ENCODE measurements at regions not wholly inside any gene's neighbourhood (a gene's known extent, or its start where the extent isn't known, plus 50 kb on each side); places are given as distances from the start of the nearest gene placed in this dataset.

DNA sequence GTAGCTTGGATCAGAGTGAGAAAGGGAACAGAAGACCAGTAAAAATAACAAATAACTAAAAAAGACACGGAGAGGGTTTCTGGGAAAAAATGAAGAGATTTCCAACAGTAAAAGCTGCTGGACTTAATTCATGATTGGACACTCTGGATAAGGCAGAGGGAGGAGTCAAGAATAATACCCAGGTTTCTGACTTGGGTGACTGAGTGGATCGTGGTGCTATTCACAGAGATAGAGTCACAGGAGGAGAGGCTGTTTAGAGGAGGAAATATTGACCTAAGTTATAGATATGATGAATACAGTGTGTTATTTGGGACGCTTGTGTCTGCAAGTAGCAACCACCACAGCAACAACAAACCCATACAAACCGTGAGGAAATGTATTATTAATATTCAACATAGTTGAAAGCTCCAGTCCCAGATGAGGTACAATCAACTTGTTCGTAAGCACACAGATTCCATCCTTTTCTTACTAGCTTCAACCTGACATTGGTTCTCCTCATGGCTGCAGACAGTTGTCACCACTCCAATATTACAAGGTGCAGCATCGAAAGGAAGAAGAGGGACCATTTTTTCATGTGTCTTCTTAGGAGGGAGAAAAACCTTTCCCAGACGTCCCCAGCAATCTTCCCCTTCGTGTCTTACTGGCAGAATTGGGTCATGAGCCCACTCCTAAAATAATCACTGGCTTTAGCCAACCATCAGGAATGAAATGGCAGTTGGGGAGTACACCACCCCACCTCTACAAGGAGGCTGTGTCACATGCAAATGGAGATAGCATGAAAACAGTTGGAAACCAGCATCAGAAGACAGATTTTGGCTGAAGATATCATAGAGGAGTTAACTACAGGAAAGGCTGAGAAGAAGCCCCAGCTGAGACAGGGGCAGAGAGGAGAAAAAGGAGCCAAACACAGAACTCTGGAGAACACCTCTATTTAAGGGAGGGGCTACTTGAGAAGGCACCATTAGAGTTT, 387.8 kb downstream of the SHQ1 start:
- DNase-seq (ENCODE audit: low read depth in 3 of 3): no peak

DNA sequence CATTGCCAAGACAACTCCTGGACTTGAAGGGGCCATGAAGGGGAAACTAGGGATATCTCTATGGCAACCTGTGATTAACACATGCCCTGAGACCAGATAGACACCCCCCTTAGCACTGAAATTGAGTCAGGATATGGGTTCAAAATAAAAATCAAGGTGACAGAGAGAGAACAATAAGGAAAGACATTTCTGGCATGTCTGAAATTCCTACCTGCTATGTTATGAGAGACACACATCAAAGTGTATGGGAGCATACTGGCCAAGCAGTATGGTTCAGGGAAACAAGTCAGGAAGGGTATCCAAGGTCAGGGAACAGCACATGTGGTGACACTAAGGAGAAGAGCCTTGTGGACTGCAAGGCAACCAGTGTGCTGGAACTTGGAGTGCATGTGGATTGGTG, 388.7 kb downstream of the SHQ1 start:
- no peak for DNase-seq (ENCODE audit: low read depth in 3 of 3)

DNA sequence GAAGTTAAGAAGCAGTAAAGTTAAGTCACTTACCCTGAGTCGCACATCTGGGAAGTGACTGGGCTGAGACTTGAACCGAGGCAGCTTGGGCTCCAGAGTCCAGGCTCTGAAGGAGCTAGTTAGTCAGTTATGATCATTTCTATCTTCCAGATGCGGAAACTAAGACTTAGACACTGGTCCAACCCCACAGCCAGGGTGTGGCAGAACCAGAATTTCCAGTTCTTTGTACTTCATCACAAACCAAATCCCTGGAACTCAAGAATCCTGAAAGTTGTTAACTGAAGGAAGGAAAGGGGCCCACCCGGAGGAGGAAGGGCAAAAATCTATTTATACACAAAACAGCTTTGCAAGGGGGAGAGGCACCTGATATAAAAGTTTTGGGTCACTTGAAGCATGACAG, 389.9 kb downstream of the SHQ1 start:
- no peak for DNase-seq (ENCODE audit: low read depth in 3 of 3)

DNA sequence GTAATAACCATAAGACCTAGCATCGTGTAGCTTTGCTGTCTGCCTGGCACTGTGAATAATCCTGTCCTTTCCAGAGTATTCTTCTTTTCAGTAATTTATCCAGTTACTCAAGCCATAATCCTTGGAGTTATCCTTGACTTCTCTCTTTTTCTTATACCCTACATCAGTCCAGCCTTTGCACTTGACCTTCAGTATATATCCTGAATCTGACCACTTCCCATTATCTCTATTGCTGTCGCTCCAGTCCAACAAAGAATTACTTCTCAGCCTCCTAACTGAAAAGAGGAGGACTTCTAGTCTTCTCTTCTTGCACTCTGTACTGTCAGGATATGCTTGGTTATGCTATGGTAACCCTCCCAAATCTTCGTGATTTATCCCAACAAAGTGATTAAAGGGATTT, 393.8 kb downstream of the SHQ1 start:
- DNase-seq (ENCODE audit: low read depth in 3 of 3): no peak

DNA sequence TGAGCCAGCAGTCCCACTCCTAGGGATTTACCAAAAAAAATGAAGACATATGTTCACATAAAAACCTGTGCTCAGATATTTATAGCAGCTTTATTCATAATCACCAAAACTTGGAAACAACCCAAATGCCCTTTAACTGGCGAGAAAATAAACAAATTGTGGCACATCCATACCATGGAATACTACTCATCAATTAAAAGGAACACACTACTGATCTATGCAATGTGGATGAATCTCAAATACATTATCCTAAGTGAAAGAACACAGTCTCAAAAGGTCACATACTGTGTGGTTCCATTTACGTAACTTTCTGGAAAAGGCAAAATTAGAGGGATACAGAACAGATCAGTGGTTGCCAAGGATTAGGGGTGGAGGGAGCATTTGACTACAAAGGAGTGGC, 394.5 kb downstream of the SHQ1 start:
- DNase-seq (ENCODE audit: low read depth in 3 of 3): no peak

- DNase-seq (ENCODE audit: low read depth in 3 of 3): no peak
Measured at GRCh38 chr3:72452745-72453144, 395.5 kb downstream of the SHQ1 start.

- DNase-seq (ENCODE audit: low read depth in 3 of 3): no peak
Measured at GRCh38 chr3:72451841-72452240, 396.4 kb downstream of the SHQ1 start.

GRCh38 chr3:72449551-72449950, 398.7 kb downstream of the SHQ1 start:
- no peak for DNase-seq (ENCODE audit: low read depth in 3 of 3)

GRCh38 chr3:72448858-72449257, 399.4 kb downstream of the SHQ1 start:
- no peak for DNase-seq (ENCODE audit: low read depth in 3 of 3)

DNA sequence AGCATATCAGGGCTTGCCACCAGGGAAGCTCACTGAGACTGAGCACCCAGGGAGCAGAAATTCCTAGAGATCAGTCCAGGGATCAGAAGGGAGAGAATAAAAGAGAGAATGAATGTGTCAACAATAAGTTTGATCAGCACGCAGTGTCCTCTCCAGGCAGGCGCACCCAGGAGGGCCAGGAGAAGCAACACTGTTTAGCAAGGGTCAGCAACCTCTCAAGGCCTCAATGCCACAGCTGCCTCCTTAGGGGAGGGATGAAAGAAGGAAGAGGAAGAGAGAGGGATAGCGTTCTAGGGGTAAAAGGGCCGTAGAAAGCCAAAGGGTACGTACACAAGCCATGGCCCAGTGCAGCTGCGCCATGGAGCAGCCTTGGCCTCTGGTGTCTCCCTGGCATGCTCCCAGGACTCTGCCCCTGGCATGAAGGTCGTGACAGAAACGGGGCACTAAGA, 399.8 kb downstream of the SHQ1 start:
- no peak for DNase-seq (ENCODE audit: low read depth in 3 of 3)

DNA sequence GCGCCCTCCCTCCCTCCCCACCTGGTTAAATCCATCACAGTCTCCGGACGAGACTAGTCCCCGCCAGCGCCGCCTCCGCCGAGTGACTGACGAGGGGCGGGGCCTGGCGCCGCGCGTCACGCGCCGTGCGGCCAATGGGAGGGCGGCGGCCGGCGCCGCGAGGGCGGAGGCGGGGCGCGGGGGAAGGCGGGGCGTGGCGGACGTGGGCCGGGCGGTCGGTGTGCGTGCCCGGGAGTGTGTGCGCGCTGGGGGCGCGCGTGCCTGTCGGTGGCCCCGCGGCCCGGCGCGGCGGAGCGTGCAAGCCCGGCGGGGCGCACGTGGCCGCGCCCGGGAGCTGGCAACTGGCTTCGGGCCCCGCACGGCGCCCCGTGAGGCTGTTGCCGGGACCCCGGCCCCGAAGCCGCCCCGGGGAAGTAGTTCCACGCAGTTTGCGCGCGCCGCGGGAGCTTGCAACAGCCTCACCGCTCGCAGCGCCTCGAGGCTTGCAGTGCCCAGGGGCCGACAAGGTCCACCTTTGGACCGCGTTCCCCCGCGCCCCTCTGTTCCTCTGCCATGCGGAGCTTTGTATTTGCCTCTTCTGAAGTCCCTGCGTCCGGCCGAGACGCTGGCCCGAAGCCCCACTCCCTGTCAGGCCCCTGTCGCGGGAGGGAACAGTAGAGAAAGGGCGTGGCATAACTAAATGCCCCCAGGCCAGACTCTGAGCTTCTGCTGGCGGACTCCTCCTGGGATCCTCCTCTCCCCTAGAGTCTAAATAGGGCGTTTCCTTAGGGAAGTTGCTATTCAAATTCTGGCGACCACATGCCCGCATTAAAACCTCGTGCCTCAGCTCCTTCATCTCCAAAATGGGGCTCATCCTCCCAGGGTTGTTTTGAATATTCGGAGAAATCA, 400.9 kb downstream of the SHQ1 start:
- DNase-seq (ENCODE audit: low read depth in 3 of 3): peak; percentile 78 to 90 (median 87)

GRCh38 chr3:72446218-72447058, 401.8 kb downstream of the SHQ1 start, which contains the start of gene RYBP:
RYBP (minus strand) TSS chr3:72446621.
- DNase-seq (ENCODE audit: low read depth in 3 of 3): peak in 1 of 3 experiments; percentile 22

DNA sequence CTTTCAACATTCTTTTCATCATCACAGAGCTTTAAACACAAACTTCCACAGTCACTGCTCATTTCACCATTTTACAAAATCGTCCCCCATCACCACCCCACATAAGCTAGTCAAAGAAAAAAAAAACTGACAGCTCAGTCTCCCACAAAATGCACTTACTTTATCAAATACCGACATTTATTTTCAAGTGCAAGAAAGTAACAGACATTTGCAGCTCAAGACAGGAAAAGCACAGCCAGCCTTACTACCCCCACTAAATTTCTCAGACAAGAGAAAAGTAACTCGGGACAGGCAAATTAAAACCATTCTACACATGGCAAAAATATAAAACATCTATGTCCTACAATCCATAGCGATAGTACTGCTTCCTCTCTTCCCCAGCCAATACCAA, 402.4 kb downstream of the SHQ1 start:
- no peak for DNase-seq (ENCODE audit: low read depth in 3 of 3)

DNA sequence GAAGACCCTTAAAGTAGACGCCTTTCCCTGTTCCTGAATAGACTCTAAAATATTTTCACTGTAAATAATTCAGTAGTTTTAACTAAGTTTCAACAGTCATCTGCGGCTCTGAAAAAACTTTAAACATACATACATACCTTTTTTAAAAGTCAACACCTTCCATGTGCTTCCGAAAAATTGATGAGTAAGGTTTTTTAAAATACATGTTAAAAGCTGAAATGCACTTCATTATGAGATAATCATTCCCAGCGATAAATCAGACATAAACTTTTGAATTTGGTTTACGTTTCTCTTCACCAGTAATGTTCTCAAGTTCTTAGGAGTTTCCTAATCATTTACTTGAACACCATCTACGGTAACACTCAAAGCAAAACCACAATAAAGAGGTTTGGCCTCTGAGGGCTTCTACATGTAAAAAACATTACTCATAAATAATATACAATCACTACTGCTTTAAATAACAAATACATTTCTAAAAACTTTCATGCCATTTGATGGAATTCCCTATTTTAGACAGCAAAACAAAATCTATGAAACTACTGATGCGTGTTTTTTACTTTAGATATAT, 403.5 kb downstream of the SHQ1 start:
- DNase-seq (ENCODE audit: low read depth in 3 of 3): no peak

DNA sequence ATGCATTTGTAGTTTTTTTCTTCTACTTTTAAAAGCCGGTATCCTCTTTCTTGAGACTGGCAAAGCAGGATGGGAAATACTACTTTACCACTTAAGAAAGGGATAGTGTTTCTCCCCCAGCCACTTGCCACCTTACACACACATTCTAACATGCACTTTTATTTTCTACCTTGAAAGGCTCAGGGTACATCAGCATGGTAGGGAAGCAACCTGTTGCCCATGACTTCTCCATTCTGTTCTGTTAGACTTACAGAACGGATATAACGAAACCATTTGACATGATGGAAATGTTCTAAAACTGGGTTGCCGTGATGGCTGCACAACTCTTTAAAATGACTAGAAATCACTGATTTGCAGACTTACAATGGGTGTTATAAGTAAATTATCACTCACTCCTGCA, 405.5 kb downstream of the SHQ1 start:
- DNase-seq (ENCODE audit: low read depth in 3 of 3): no peak

DNA sequence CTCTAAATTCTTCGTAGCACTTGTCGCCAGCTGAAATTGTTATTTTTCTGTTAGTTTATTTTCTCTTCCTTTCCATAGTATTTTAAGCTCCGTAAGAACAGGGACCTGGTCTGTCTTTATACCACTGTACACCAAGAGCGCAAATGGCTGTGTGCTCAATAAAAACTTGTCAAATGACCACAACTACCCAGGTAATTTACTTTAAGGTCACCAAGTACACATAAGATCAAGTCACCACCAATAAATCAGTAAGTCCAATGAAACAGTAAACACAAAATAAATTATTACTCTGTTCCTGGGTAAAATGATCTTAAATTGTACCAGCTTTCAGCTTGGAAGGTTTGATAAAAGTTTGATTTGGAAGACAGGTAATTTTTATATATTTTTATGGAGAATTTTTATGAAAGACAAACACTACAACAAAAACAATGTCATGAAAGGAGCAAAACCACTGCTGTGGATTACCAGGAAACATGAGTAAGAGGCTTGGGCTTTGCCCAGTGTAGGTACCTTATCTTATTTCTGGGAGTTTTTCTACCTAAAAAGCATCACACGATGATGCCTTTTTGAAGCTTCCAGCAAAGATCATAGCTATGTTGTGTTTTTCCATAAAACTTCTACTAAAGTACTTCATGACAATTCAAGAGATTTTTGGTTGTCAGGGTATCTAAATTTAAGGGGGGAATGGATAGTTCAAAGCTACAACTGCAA, 406.8 kb downstream of the SHQ1 start:
- DNase-seq (ENCODE audit: low read depth in 3 of 3): no peak

DNA sequence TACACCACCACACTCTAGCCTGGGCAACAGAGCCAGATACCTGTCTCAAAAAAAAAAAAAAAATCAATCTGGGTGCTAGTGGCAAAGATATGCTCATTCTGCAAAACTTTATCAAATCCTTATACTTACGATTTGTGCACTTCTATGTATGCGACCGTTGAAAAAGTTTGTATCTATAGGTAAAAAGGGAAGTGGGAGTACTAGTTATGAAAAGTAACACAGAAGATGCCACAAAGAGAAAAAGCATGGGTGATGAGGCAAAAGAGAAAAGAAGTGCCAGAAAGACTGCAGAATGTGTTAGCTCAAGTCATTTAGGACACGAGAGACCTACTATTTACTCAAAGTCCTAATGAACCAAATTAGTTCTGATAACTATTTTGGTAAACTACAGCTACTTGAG, 407.8 kb downstream of the SHQ1 start:
- no peak for DNase-seq (ENCODE audit: low read depth in 3 of 3)

GRCh38 chr3:72439321-72440183, 408.7 kb downstream of the SHQ1 start:
- no peak for DNase-seq (ENCODE audit: low read depth in 3 of 3)

DNA sequence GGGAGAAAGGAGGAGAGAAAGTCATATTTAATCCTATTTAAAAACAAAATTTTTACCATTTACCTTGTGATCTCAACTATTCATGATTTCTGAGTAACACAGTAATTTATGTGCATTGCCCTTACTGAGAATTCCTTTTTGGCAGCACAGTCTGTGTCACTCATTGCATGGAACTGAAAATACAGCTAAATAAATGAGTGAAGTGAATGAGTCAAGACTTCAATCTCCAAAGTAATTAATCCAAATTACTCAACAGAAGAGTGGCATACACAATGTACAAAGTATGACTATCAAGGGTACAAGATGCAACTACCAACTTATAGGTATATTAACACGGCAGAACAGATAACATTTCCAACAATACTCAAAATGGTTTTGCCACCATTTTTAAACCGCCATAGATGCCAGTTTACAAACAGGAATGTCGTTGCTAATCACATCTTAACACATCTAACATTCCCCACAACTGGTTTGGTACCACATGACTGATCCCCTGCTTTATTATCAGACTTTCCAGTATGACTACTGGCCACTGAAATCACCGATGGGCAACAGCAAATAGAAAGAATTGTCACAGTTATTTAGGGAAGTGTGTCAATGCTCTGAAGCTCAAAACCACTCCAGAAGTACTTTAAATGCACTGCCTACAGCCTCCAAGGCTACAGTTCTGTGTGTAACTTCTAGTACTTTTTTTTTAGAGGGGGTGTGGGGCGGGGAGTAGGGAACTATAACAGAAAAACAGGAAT, 410.4 kb downstream of the SHQ1 start:
- no peak for DNase-seq (ENCODE audit: low read depth in 3 of 3)
